Thyroid gland (tissue), 4 donors: ENCODE measurements at regions not wholly inside any gene's neighbourhood (a gene's known extent, or its start where the extent isn't known, plus 50 kb on each side); places are given as distances from the start of the nearest gene placed in this dataset.

ENCODE experiments used
- POLR2A ChIP-seq, 2 donors: fragments of 450-650 bp; IDR thresholded peaks; one replicate each; pipeline ENCODE4 v1.6.1; 2017; ENCODE audit warnings: antibody characterized with exemption in 2 of 2, mild to moderate bottlenecking in 2 of 2, moderate library complexity in 1 of 2
- TF ChIP-seq, protein P1 (sequence below), 6 experiments: fragments of 200-600 bp in 3 of 6; fragments of 450-650 bp in 3 of 6; sonication (generic) in 3 of 6; IDR thresholded peaks; one replicate each; pipeline ENCODE4 v1.5.1; 2016 to 2019; ENCODE audit warnings: antibody characterized with exemption in 6 of 6, mild to moderate bottlenecking in 2 of 6, inconsistent platforms in 1 of 6, moderate library complexity in 1 of 6

DNA sequence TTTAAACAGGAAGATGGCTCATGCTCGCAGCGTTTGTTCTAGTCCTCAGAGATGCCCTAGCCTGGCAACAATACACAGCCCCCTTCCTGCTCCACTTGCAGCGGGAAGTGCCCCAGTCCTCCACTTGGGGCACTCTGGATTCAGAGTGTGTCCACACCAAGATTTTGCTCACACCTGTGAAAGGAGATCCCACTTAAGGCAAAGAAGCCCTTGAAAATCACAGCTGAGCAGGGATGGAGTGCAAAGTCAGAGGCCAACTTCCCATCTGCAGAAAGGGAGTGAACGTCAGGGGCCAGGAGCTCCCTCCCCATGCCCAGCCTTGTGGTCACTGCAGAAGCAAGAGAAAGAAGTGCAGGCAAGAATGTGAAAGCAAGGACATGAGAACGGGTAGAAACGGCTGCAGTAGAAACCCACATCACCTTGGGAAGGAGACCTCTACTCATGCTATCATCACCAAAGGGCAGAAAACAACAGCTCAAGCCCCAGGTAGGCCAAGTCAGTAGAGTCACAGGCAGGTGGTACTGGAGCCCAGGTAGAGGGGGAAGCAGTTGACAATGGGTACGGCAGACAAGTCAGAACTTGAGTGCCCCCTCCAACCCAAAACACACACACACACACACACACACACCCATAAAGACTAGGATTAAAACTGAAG lies 157.4 kb downstream of the BUD13 start:
- TF ChIP-seq, protein P1, sequence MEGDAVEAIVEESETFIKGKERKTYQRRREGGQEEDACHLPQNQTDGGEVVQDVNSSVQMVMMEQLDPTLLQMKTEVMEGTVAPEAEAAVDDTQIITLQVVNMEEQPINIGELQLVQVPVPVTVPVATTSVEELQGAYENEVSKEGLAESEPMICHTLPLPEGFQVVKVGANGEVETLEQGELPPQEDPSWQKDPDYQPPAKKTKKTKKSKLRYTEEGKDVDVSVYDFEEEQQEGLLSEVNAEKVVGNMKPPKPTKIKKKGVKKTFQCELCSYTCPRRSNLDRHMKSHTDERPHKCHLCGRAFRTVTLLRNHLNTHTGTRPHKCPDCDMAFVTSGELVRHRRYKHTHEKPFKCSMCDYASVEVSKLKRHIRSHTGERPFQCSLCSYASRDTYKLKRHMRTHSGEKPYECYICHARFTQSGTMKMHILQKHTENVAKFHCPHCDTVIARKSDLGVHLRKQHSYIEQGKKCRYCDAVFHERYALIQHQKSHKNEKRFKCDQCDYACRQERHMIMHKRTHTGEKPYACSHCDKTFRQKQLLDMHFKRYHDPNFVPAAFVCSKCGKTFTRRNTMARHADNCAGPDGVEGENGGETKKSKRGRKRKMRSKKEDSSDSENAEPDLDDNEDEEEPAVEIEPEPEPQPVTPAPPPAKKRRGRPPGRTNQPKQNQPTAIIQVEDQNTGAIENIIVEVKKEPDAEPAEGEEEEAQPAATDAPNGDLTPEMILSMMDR (IDR thresholded peaks at IDR 0.05) = no peak
- no peak for TF ChIP-seq POLR2A (IDR thresholded peaks at IDR 0.05)
